ENCODE measurements at regions not wholly inside any gene's neighbourhood (a gene's known extent, or its start where the extent isn't known, plus 50 kb on each side); places are given as distances from the start of the nearest gene placed in this dataset.

DNA sequence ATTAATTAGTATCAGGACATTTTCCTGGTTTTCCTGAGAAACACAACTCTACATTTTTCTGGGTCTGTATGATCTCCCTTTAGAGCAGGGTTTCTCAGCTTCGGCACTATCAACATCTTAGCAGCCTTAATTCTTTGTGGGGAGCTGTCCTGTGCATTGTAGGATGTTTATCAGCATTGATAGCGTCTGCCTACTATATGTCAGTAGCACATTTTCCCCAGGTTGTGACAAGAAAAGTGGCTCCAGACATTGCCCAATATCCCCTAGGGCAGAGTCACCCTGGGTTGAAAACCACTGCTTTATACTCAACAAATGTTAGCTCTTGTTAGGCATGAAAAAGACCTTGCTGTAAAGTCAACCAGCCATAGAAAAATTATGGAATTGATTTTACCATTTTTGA, 195.1 kb upstream of the FMN2 start:
- Histone ChIP-seq H3K36me3 (no peaks in the 10 kb centered on the region), H3K27ac (peak overlapping the region in 3 of 4 donors; percentile 25 to 35 (median 34)), H3K9me3 (no peaks in the 10 kb centered on the region), H3K27me3 (no peaks in the 10 kb centered on the region), H3K4me3 (no peak overlapping the region), H3K4me1 (peaks cover 0 to 42% (median 34%) of the 10 kb centered on the region in 4 donors)
- no peak for DNase-seq
- TF ChIP-seq POLR2A (IDR thresholded peaks at IDR 0.05) (no peak), EP300 (IDR thresholded peaks at IDR 0.05) (no peak), POLR2AphosphoS5 (IDR thresholded peaks at IDR 0.05) (no peak)
- TF ChIP-seq, protein P1, sequence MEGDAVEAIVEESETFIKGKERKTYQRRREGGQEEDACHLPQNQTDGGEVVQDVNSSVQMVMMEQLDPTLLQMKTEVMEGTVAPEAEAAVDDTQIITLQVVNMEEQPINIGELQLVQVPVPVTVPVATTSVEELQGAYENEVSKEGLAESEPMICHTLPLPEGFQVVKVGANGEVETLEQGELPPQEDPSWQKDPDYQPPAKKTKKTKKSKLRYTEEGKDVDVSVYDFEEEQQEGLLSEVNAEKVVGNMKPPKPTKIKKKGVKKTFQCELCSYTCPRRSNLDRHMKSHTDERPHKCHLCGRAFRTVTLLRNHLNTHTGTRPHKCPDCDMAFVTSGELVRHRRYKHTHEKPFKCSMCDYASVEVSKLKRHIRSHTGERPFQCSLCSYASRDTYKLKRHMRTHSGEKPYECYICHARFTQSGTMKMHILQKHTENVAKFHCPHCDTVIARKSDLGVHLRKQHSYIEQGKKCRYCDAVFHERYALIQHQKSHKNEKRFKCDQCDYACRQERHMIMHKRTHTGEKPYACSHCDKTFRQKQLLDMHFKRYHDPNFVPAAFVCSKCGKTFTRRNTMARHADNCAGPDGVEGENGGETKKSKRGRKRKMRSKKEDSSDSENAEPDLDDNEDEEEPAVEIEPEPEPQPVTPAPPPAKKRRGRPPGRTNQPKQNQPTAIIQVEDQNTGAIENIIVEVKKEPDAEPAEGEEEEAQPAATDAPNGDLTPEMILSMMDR (IDR thresholded peaks at IDR 0.05), result no peak
- intact Hi-C loops (cut with DNase I), result loop anchor here (5.0 to 10.0 kb wide), 3 partner anchors 82 to 592 kb away; partner anchors contain the start of gene CHRM3
- WGBS, 2 donors, result 88 to 93% methylated on average over 2 of the region's 2 CpGs

DNA sequence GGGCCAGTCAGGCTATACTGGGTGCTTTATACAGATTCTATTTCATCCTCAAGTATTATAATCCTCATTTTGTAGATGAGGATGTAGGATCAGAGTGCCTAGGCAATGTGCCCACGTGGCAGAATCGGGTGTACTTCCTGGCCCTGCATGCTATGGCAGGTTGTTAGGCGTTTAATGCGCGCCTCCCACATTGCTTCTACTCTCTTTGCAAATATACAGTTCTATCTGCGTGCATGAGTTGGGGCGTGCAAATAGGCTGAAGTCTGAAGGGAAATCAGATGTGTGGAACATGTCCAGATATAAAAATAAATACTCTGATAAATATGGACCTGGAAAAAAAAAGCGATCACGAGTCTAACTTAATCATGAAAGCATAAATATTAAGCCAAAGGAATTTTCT, 194.7 kb upstream of the FMN2 start:
- intact Hi-C loops (cut with DNase I), result loop anchor here (5.0 to 10.0 kb wide), 3 partner anchors 82 to 592 kb away; partner anchors contain the start of gene CHRM3
- TF ChIP-seq POLR2A (IDR thresholded peaks at IDR 0.05) (no peak), EP300 (IDR thresholded peaks at IDR 0.05) (no peak), POLR2AphosphoS5 (IDR thresholded peaks at IDR 0.05) (no peak)
- TF ChIP-seq, protein P1 (IDR thresholded peaks at IDR 0.05), result no peak
- no peaks in the 10 kb centered on the region for H3K36me3 ChIP-seq
- H3K9me3 ChIP-seq, result no peaks in the 10 kb centered on the region
- peaks cover 0 to 39% (median 30%) of the 10 kb centered on the region in 4 donors for H3K4me1 ChIP-seq
- WGBS, 2 donors, result 83 to 92% methylated on average over 9 of the region's 9 CpGs
- H3K27me3 ChIP-seq, result no peaks in the 10 kb centered on the region
- H3K27ac ChIP-seq, result peak overlapping the region in 3 of 4 donors; percentile 25 to 53 (median 35)
- no peak for DNase-seq
- H3K4me3 ChIP-seq, result no peak overlapping the region

DNA sequence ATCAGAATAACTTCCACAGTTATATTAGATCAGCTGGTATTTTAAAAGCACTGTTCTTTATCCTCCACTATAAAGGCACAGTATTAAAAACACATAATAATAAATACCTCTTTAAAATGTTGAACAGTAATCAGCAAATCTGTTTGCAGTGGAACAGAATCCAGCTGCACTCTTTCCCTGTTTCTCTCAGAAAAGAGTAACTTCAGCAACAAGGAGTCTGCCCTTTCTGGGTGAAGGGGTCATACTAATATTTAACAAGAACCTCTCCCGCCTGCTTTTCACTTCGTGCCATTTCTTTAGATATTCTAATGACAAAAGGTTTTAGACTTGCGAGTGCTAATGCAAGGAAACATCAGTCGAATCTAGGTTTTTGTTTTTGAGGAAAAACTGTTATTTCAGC, 194.2 kb upstream of the FMN2 start:
- Histone ChIP-seq H3K9me3 (no peaks in the 10 kb centered on the region), H3K4me1 (peaks cover 0 to 34% (median 26%) of the 10 kb centered on the region in 4 donors), H3K36me3 (no peaks in the 10 kb centered on the region), H3K4me3 (peak overlapping the region in 2 of 4 donors; percentile 26 to 30), H3K27me3 (no peaks in the 10 kb centered on the region), H3K27ac (peak overlapping the region in 3 of 4 donors; percentile 25 to 53 (median 35))
- intact Hi-C loops (cut with DNase I), result loop anchor here (5.0 to 10.0 kb wide), 3 partner anchors 83 to 593 kb away; partner anchors contain the start of gene CHRM3
- TF ChIP-seq POLR2AphosphoS5 (IDR thresholded peaks at IDR 0.05) (no peak), POLR2A (IDR thresholded peaks at IDR 0.05) (no peak), EP300 (IDR thresholded peaks at IDR 0.05) (no peak)
- TF ChIP-seq, protein P1 (IDR thresholded peaks at IDR 0.05), result no peak
- 66 to 71% methylated on average over 4 of the region's 4 CpGs for WGBS, 2 donors
- no peak for DNase-seq

DNA sequence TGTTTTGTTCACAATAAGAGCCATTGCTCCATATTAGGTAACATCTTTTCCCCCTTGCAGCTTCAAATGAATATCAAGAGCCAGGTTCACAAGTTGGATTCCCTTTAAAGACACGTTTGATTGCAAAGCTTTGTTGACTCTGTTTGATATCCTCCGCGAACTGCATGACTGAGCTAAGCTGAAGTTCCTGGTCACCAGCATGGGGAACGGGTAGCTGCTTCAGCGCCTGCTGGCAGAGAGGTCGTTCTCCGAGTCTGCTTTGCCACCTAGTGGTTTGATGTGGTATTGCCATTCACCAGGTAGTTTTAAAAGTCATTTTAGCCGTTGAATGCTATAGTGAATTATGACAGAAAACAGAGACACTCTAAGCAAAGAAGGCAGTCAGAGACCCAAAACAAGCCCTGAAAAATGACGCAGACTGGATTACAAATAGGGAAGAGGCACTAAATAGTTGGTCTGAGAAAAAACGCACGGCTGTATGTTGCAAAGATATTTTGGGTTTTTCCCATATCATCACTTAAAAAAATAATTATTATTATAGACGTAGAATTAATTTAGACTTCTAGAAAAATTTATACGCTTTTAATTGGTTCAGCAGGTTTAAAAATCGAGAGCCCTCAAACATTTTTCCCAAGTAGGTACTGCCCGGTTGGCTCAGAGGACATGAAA, 193.5 kb upstream of the FMN2 start:
- Histone ChIP-seq H3K27me3 (no peaks in the 10 kb centered on the region), H3K9me3 (no peaks in the 10 kb centered on the region), H3K4me3 (peak overlapping the region in 3 of 4 donors; percentile 8 to 30 (median 26)), H3K27ac (peak overlapping the region in 3 of 4 donors; percentile 25 to 53 (median 35)), H3K4me1 (peaks cover 0 to 27% (median 19%) of the 10 kb centered on the region in 4 donors), H3K36me3 (no peaks in the 10 kb centered on the region)
- TF ChIP-seq EP300 (IDR thresholded peaks at IDR 0.05), result no peak
- no peak for TF ChIP-seq POLR2A (IDR thresholded peaks at IDR 0.05)
- TF ChIP-seq POLR2AphosphoS5 (IDR thresholded peaks at IDR 0.05), result peak in 3 of 4 donors; percentile 4 to 15 (median 12)
- TF ChIP-seq, protein P1 (IDR thresholded peaks at IDR 0.05), result peak; percentile 82 to 98 (median 95)
- peak; percentile 91 for DNase-seq
- intact Hi-C loops (cut with DNase I), result loop anchor here (5.0 to 10.0 kb wide), 3 partner anchors 83 to 593 kb away; partner anchors contain the start of gene CHRM3
- WGBS, 2 donors, result 26 to 27% methylated on average over 15 of the region's 15 CpGs
